ENCODE measurements at regions not wholly inside any gene's neighbourhood (a gene's known extent, or its start where the extent isn't known, plus 50 kb on each side); places are given as distances from the start of the nearest gene placed in this dataset.

DNA sequence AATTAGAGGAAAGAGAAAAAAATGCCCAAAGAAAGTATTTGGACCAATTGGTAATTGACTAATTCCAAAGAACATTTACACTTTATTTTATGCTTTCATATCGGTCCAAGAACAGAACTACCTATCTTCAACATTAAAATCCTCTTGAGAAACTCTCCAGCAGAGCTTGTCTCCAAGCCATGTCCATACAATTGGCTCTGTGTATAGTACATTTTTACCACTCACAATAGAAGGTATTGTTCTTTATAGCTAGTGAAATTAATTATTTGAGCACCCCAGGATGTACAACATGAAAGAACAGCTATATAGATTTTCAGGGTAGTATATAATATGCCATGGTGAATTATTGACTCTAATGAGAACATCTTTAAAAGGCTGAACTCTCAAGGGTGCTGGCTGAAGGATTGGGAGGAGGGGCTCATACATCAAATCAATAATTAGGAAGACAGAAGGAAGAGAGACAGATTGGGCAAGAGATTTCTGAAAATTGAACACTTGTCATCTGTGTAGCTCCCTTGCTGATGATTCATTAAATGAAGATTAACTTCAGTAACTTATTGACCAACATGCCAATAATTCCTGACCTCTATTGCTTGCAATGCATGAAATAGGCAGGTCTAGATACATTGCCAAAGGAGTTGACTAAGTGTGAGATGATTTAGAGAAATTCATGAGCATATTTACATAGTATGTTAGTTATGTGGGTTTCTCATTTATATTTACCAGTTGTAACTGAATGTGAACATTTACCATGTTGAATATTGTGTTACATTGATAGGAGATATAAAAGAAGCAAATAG lies 249.7 kb downstream of the MTERF1 start:
- Mint-ChIP-seq H3K4me1 (peaks cover 7% of the 10 kb centered on the region), H3K9me3 (peaks cover 7% of the 10 kb centered on the region), H3K36me3 (no peaks in the 10 kb centered on the region), H3K27ac (no peak overlapping the region), H3K27me3 (ENCODE audit: low read depth) (no peaks in the 10 kb centered on the region), H3K4me3 (no peak overlapping the region)
- no peak for ATAC-seq
- no peak for DNase-seq (ENCODE audit: low spot score)
- TF ChIP-seq TP53 (CRISPR knock-in tag; IDR thresholded peaks at IDR 0.05) (no peak), SMAD3 (CRISPR knock-in tag; IDR thresholded peaks at IDR 0.05; ENCODE audit: borderline replicate concordance) (no peak), ZNF121 (CRISPR knock-in tag; IDR thresholded peaks at IDR 0.05) (no peak), NR1H2 (CRISPR knock-in tag; IDR thresholded peaks at IDR 0.05) (no peak), EMX1 (CRISPR knock-in tag; IDR thresholded peaks at IDR 0.05) (no peak)
- TF ChIP-seq, protein P1, sequence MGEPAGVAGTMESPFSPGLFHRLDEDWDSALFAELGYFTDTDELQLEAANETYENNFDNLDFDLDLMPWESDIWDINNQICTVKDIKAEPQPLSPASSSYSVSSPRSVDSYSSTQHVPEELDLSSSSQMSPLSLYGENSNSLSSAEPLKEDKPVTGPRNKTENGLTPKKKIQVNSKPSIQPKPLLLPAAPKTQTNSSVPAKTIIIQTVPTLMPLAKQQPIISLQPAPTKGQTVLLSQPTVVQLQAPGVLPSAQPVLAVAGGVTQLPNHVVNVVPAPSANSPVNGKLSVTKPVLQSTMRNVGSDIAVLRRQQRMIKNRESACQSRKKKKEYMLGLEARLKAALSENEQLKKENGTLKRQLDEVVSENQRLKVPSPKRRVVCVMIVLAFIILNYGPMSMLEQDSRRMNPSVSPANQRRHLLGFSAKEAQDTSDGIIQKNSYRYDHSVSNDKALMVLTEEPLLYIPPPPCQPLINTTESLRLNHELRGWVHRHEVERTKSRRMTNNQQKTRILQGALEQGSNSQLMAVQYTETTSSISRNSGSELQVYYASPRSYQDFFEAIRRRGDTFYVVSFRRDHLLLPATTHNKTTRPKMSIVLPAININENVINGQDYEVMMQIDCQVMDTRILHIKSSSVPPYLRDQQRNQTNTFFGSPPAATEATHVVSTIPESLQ (CRISPR knock-in tag; IDR thresholded peaks at IDR 0.05) = no peak
- CTCF ChIA-PET = no interaction called here
- POLR2A ChIA-PET = no interaction called here

DNA sequence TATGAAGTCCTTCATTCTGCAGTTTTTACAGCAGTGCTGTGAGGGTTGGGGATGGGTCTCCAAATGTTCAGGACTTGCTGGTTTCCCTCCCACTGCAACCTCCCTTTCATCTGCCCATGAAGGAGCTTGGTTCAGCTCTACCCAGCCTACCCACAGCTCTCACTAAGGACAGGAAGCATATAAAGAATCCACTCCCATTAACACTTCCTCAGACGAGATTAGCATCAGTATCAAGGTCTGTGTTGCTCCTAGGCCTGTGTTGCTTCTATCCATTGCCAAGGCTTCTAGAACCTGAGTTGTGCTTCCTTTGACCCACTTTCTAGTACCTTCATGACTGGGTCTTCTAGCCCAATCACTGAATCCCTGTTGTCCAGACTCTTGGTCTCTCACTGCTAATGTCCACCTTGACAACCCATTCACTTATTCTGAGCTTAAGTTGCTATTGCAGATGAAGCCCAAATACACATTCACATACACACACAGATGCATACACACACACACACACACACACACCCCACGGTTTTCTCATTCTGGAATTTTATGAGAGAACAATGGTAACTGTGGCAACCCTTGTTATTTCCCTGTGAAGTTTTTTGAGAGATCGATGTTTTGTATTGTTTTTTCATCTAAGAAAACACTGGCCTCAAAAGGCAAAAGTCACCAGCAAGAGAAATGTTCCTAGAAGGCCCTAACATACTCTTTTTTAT lies 248.1 kb downstream of the MTERF1 start:
- Mint-ChIP-seq H3K27ac (no peak overlapping the region), H3K4me1 (peaks cover 7% of the 10 kb centered on the region), H3K9me3 (no peaks in the 10 kb centered on the region; the same call in 1 of the 2 replicates), H3K36me3 (no peaks in the 10 kb centered on the region), H3K4me3 (no peak overlapping the region), H3K27me3 (ENCODE audit: low read depth) (no peaks in the 10 kb centered on the region)
- TF ChIP-seq ZBTB21 (CRISPR knock-in tag; IDR thresholded peaks at IDR 0.05; ENCODE audit: borderline replicate concordance) (no peak), KAT7 (CRISPR knock-in tag; IDR thresholded peaks at IDR 0.05; ENCODE audit: borderline replicate concordance) (no peak)
- no peak for DNase-seq (ENCODE audit: low spot score)
- CTCF ChIA-PET = no interaction called here
- ATAC-seq = no peak; the same call in 1 of the 2 replicates
- POLR2A ChIA-PET = no interaction called here

DNA sequence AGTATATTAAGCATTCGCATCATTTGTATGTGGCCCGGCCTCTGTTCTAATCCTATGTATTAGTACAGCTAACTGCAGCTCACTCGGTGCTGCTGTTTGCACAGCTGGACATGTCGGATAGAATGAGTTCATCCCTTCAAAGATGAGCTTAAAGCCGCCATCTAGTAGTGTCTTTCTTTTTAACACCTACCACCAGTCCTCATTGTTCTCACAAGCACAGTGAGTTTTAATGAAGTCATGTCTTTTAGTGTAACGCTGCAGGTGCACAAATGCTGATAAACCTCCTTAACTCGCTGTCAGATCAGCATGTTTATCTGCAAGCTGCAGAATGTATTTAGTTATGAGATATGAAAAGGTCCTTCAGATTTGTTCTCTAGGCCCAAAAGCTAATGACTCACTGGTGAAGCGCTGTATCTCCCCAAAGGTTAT lies 247.5 kb downstream of the MTERF1 start:
- H3K27ac Mint-ChIP-seq = no peak overlapping the region
- no peak overlapping the region for H3K4me3 Mint-ChIP-seq
- no peaks in the 10 kb centered on the region for H3K36me3 Mint-ChIP-seq
- CTCF ChIA-PET = interaction anchor here (1.8 kb wide), 1 partner anchor 209 kb away, joined by 4 read pairs; no protein-coding TSS in a partner anchor
- ATAC-seq = no peak
- DNase-seq (ENCODE audit: low spot score) = no peak
- POLR2A ChIA-PET = no interaction called here
- no peaks in the 10 kb centered on the region; the same call in 1 of the 2 replicates for H3K9me3 Mint-ChIP-seq
- H3K4me1 Mint-ChIP-seq = peaks cover 7% of the 10 kb centered on the region
- H3K27me3 Mint-ChIP-seq (ENCODE audit: low read depth) = no peaks in the 10 kb centered on the region
- TF ChIP-seq, protein P2, sequence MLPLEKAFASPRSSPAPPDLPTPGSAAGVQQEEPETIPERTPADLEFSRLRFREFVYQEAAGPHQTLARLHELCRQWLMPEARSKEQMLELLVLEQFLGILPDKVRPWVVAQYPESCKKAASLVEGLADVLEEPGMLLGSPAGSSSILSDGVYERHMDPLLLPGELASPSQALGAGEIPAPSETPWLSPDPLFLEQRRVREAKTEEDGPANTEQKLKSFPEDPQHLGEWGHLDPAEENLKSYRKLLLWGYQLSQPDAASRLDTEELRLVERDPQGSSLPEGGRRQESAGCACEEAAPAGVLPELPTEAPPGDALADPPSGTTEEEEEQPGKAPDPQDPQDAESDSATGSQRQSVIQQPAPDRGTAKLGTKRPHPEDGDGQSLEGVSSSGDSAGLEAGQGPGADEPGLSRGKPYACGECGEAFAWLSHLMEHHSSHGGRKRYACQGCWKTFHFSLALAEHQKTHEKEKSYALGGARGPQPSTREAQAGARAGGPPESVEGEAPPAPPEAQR (CRISPR knock-in tag; IDR thresholded peaks at IDR 0.05) = no peak
- TF ChIP-seq, protein P3, sequence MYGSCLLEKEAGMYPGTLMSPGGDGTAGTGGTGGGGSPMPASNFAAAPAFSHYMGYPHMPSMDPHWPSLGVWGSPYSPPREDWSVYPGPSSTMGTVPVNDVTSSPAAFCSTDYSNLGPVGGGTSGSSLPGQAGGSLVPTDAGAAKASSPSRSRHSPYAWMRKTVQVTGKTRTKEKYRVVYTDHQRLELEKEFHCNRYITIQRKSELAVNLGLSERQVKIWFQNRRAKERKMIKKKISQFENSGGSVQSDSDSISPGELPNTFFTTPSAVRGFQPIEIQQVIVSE (CRISPR knock-in tag; IDR thresholded peaks at IDR 0.05; ENCODE audit: borderline replicate concordance) = no peak
- TF ChIP-seq RELA (CRISPR knock-in tag; IDR thresholded peaks at IDR 0.05; ENCODE audit: borderline replicate concordance) (no peak), NFATC4 (CRISPR knock-in tag; IDR thresholded peaks at IDR 0.05) (no peak), NR3C1 (CRISPR knock-in tag; conservative IDR thresholded peaks at IDR 0.05; ENCODE audit: low read depth) (no peak), JUN (CRISPR knock-in tag; IDR thresholded peaks at IDR 0.05) (no peak), ZNF138 (CRISPR knock-in tag; conservative IDR thresholded peaks at IDR 0.05) (no peak), SMAD4 (CRISPR knock-in tag; IDR thresholded peaks at IDR 0.05) (no peak), TEAD1 (CRISPR knock-in tag; IDR thresholded peaks at IDR 0.05) (no peak)
- TF ChIP-seq, protein P4, sequence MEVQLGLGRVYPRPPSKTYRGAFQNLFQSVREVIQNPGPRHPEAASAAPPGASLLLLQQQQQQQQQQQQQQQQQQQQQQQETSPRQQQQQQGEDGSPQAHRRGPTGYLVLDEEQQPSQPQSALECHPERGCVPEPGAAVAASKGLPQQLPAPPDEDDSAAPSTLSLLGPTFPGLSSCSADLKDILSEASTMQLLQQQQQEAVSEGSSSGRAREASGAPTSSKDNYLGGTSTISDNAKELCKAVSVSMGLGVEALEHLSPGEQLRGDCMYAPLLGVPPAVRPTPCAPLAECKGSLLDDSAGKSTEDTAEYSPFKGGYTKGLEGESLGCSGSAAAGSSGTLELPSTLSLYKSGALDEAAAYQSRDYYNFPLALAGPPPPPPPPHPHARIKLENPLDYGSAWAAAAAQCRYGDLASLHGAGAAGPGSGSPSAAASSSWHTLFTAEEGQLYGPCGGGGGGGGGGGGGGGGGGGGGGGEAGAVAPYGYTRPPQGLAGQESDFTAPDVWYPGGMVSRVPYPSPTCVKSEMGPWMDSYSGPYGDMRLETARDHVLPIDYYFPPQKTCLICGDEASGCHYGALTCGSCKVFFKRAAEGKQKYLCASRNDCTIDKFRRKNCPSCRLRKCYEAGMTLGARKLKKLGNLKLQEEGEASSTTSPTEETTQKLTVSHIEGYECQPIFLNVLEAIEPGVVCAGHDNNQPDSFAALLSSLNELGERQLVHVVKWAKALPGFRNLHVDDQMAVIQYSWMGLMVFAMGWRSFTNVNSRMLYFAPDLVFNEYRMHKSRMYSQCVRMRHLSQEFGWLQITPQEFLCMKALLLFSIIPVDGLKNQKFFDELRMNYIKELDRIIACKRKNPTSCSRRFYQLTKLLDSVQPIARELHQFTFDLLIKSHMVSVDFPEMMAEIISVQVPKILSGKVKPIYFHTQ (CRISPR knock-in tag; IDR thresholded peaks at IDR 0.05) = no peak
- TF ChIP-seq, protein P5, sequence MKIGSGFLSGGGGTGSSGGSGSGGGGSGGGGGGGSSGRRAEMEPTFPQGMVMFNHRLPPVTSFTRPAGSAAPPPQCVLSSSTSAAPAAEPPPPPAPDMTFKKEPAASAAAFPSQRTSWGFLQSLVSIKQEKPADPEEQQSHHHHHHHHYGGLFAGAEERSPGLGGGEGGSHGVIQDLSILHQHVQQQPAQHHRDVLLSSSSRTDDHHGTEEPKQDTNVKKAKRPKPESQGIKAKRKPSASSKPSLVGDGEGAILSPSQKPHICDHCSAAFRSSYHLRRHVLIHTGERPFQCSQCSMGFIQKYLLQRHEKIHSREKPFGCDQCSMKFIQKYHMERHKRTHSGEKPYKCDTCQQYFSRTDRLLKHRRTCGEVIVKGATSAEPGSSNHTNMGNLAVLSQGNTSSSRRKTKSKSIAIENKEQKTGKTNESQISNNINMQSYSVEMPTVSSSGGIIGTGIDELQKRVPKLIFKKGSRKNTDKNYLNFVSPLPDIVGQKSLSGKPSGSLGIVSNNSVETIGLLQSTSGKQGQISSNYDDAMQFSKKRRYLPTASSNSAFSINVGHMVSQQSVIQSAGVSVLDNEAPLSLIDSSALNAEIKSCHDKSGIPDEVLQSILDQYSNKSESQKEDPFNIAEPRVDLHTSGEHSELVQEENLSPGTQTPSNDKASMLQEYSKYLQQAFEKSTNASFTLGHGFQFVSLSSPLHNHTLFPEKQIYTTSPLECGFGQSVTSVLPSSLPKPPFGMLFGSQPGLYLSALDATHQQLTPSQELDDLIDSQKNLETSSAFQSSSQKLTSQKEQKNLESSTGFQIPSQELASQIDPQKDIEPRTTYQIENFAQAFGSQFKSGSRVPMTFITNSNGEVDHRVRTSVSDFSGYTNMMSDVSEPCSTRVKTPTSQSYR (CRISPR knock-in tag; IDR thresholded peaks at IDR 0.05) = no peak
- TF ChIP-seq, protein P6, sequence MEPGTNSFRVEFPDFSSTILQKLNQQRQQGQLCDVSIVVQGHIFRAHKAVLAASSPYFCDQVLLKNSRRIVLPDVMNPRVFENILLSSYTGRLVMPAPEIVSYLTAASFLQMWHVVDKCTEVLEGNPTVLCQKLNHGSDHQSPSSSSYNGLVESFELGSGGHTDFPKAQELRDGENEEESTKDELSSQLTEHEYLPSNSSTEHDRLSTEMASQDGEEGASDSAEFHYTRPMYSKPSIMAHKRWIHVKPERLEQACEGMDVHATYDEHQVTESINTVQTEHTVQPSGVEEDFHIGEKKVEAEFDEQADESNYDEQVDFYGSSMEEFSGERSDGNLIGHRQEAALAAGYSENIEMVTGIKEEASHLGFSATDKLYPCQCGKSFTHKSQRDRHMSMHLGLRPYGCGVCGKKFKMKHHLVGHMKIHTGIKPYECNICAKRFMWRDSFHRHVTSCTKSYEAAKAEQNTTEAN (CRISPR knock-in tag; IDR thresholded peaks at IDR 0.05) = no peak
